GM11168 (cell line): ENCODE measurements at regions not wholly inside any gene's neighbourhood (a gene's known extent, or its start where the extent isn't known, plus 50 kb on each side); places are given as distances from the start of the nearest gene placed in this dataset.

ENCODE experiments used
- in situ Hi-C: fragments of 300-500 bp; cut with MboI; formaldehyde crosslinking; loops from one replicate; pipeline ENCODE4 v1.12.0; 2022; ENCODE audit warnings: low sequenced_read_pairs; ENCODE audit not compliant: unreplicated experiment

GRCh38 chr18:75824661-75825060 lies 397.2 kb upstream of the SMIM21 start:
- in situ Hi-C loops, result no loop called here

GRCh38 chr18:75823471-75823870 lies 396.0 kb upstream of the SMIM21 start:
- in situ Hi-C loops, result no loop called here

GRCh38 chr18:75818383-75818782 lies 390.9 kb upstream of the SMIM21 start:
- in situ Hi-C loops, result no loop called here

- in situ Hi-C loops, result no loop called here
Observed at GRCh38 chr18:75815767-75816166, 388.3 kb upstream of the SMIM21 start.

- in situ Hi-C loops, result no loop called here
Observed at GRCh38 chr18:75812761-75813160, 385.3 kb upstream of the SMIM21 start.

GRCh38 chr18:75810961-75811551 lies 383.6 kb upstream of the SMIM21 start:
- in situ Hi-C loops, result no loop called here

- in situ Hi-C loops, result no loop called here
Observed at GRCh38 chr18:75810516-75810915, 383.0 kb upstream of the SMIM21 start.

GRCh38 chr18:75809926-75810255 lies 382.4 kb upstream of the SMIM21 start:
- in situ Hi-C loops, result no loop called here

GRCh38 chr18:75809151-75809925 lies 381.8 kb upstream of the SMIM21 start:
- in situ Hi-C loops, result no loop called here

- in situ Hi-C loops, result no loop called here
Observed at GRCh38 chr18:75805265-75805664, 377.8 kb upstream of the SMIM21 start.

- in situ Hi-C loops, result no loop called here
Observed at GRCh38 chr18:75802681-75803080, 375.2 kb upstream of the SMIM21 start.

GRCh38 chr18:75801178-75801577 lies 373.7 kb upstream of the SMIM21 start:
- in situ Hi-C loops, result no loop called here

GRCh38 chr18:75800331-75800648 lies 372.8 kb upstream of the SMIM21 start:
- in situ Hi-C loops, result no loop called here

GRCh38 chr18:75799449-75800330 lies 372.2 kb upstream of the SMIM21 start:
- in situ Hi-C loops, result no loop called here

GRCh38 chr18:75797046-75797445 lies 369.5 kb upstream of the SMIM21 start:
- in situ Hi-C loops, result no loop called here

- in situ Hi-C loops, result no loop called here
Observed at GRCh38 chr18:75790796-75791195, 363.3 kb upstream of the SMIM21 start.

- in situ Hi-C loops, result no loop called here
Observed at GRCh38 chr18:75790111-75790510, 362.6 kb upstream of the SMIM21 start.

GRCh38 chr18:75785834-75786233 lies 358.3 kb upstream of the SMIM21 start:
- in situ Hi-C loops, result no loop called here

- in situ Hi-C loops, result no loop called here
Observed at GRCh38 chr18:75785206-75785605, 357.7 kb upstream of the SMIM21 start.

- in situ Hi-C loops, result no loop called here
Observed at GRCh38 chr18:75784390-75784789, 356.9 kb upstream of the SMIM21 start.

- in situ Hi-C loops, result no loop called here
Observed at GRCh38 chr18:75783566-75784281, 356.2 kb upstream of the SMIM21 start.
